PC-3 (cell line): ENCODE measurements at regions not wholly inside any gene's neighbourhood (a gene's known extent, or its start where the extent isn't known, plus 50 kb on each side); places are given as distances from the start of the nearest gene placed in this dataset.

ENCODE experiments used
- ATAC-seq: fragments of 200-7000 bp; cut with Tn5 transposase; 2 replicates; pipeline ENCODE4 v1.9.1; 2020; ENCODE audit warnings: mild to moderate bottlenecking, moderate library complexity
- BruUV-seq: library from RNA; stranded (reverse); fragments of 400-500 nt; replicated peaks from 2 replicates; lab custom pipeline; 2021; lab: Mats Ljungman, UMichigan
- CTCF ChIA-PET: fragments of 300-600 bp; sonication (Branson Sonifier 250); formaldehyde crosslinking; loops from one replicate; lab custom pipeline; 2022; ENCODE audit warnings: antibody characterized with exemption; lab: Charles Lee
- POLR2A ChIA-PET: fragments of 300-600 bp; sonication (Branson Sonifier 250); formaldehyde crosslinking; loops from one replicate; lab custom pipeline; 2022; ENCODE audit warnings: antibody characterized with exemption; ENCODE audit not compliant: unreplicated experiment; lab: Charles Lee
- DNase-seq: peaks from one replicate; pipeline ENCODE4 v3.0.0-alpha.2; 2015
- H2AFZ ChIP-seq: fragments of 300-600 bp; sonication (generic); 2 replicates; pipeline ENCODE4 v1.6.0; 2016; ENCODE audit warnings: antibody characterized with exemption, low read length
- H3F3A ChIP-seq: fragments of 300-600 bp; sonication (generic); one replicate; pipeline ENCODE4 v1.6.0; 2017; ENCODE audit warnings: antibody characterized with exemption, low read length, control low read depth, mild to moderate bottlenecking; ENCODE audit not compliant: unreplicated experiment
- H3K27ac ChIP-seq: fragments of 300-600 bp; sonication (generic); 2 replicates; pipeline ENCODE4 v1.5.1; 2016; ENCODE audit warnings: mild to moderate bottlenecking, low read length
- H3K27me3 ChIP-seq: fragments of 300-600 bp; sonication (generic); 2 replicates; pipeline ENCODE4 v1.6.1; 2016; ENCODE audit warnings: low read length, mixed read lengths
- H3K36me3 ChIP-seq: fragments of 300-600 bp; sonication (generic); 2 replicates; pipeline ENCODE4 v1.6.1; 2016; ENCODE audit warnings: low read depth, mixed run types, low read length, mixed read lengths
- H3K4me1 ChIP-seq: fragments of 300-600 bp; sonication (generic); 2 replicates; pipeline ENCODE4 v1.5.1; 2016; ENCODE audit warnings: low read length; ENCODE audit not compliant: insufficient read depth
- H3K4me2 ChIP-seq: fragments of 300-600 bp; sonication (generic); 2 replicates; pipeline ENCODE4 v1.6.0; 2016; ENCODE audit warnings: low read length
- H3K4me3 ChIP-seq: fragments of 300-600 bp; sonication (generic); 2 replicates; pipeline ENCODE4 v1.5.1; 2016; ENCODE audit warnings: mild to moderate bottlenecking, low read length, mixed read lengths
- H3K79me2 ChIP-seq: fragments of 300-600 bp; sonication (generic); 2 replicates; pipeline ENCODE4 v1.6.1; 2017; ENCODE audit warnings: low read length, mixed read lengths
- H3K9ac ChIP-seq: fragments of 300-600 bp; sonication (generic); 2 replicates; pipeline ENCODE4 v1.6.0; 2016; ENCODE audit warnings: mild to moderate bottlenecking, low read length
- H3K9me2 ChIP-seq: fragments of 300-600 bp; sonication (generic); replicated peaks from 2 replicates; pipeline ENCODE4 v1.6.1; 2016; ENCODE audit warnings: mixed run types, low read length, mixed read lengths
- H3K9me3 ChIP-seq: fragments of 300-600 bp; sonication (generic); 2 replicates; pipeline ENCODE4 v1.6.1; 2016; ENCODE audit warnings: low read length, mixed read lengths
- H4K20me1 ChIP-seq: fragments of 300-600 bp; sonication (generic); 2 replicates; pipeline ENCODE4 v1.6.1; 2016; ENCODE audit warnings: low read length, mixed read lengths
- EZH2 ChIP-seq: fragments of 300-600 bp; sonication (generic); IDR thresholded peaks from one replicate; pipeline ENCODE4 v1.6.1; 2017; ENCODE audit warnings: antibody characterized with exemption, mild to moderate bottlenecking, low read length; ENCODE audit not compliant: unreplicated experiment
- EZH2phosphoT487 ChIP-seq: fragments of 300-600 bp; sonication (generic); IDR thresholded peaks from 2 replicates; pipeline ENCODE4 v1.6.1; 2018; ENCODE audit warnings: mild to moderate bottlenecking, antibody characterized with exemption, low read length, borderline replicate concordance
- intact Hi-C: fragments of 100-400 bp; cut with micrococcal nuclease; formaldehyde crosslinking; loops from 2 replicates; pipeline ENCODE4 v1.9.0; 2023
- TF ChIP-seq, protein P1 (sequence below): fragments of 300-600 bp; sonication (generic); conservative IDR thresholded peaks from 2 replicates; pipeline ENCODE4 v1.5.1; 2017; ENCODE audit warnings: antibody characterized with exemption, low read depth, mild to moderate bottlenecking, low read length

DNA sequence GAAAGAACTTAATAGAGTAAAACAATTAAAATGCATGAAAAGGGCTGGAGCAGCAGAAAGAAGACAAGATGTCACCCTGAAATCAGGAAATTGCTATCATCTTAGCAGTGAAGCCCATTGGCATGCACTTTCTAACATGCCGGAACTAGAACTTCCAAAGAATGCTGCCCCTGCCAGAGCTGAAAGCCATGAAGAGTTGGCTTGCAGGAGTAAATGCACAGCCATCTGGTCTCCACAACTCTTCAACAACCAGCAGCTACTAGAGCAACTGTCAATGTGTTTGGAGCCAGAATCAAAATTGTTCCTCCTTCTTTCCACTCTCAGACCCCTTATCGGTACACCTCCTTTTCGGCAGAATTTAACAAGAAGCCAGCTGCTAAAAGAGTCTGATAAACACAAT is 414.1 kb downstream of the KCNH5 start:
- no peak overlapping the region for H3K4me3 ChIP-seq
- no peaks in the 10 kb centered on the region for H3K79me2 ChIP-seq
- no peaks in the 10 kb centered on the region for H3K9me2 ChIP-seq
- H3F3A ChIP-seq = no peaks in the 10 kb centered on the region
- H3K4me2 ChIP-seq = no peak overlapping the region
- intact Hi-C loops = no loop called here
- BruUV-seq = no TSS peak
- no peak overlapping the region for H3K9ac ChIP-seq
- ChIA-PET POLR2A (no interaction called here), CTCF (no interaction called here)
- no peak for DNase-seq
- ATAC-seq = no peak
- TF ChIP-seq EZH2 = no peak
- no peak for TF ChIP-seq EZH2phosphoT487
- TF ChIP-seq, protein P1, sequence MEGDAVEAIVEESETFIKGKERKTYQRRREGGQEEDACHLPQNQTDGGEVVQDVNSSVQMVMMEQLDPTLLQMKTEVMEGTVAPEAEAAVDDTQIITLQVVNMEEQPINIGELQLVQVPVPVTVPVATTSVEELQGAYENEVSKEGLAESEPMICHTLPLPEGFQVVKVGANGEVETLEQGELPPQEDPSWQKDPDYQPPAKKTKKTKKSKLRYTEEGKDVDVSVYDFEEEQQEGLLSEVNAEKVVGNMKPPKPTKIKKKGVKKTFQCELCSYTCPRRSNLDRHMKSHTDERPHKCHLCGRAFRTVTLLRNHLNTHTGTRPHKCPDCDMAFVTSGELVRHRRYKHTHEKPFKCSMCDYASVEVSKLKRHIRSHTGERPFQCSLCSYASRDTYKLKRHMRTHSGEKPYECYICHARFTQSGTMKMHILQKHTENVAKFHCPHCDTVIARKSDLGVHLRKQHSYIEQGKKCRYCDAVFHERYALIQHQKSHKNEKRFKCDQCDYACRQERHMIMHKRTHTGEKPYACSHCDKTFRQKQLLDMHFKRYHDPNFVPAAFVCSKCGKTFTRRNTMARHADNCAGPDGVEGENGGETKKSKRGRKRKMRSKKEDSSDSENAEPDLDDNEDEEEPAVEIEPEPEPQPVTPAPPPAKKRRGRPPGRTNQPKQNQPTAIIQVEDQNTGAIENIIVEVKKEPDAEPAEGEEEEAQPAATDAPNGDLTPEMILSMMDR = no peak
- H3K27ac ChIP-seq = no peak overlapping the region
- H3K4me1 ChIP-seq = no peaks in the 10 kb centered on the region
- H3K36me3 ChIP-seq = no peaks in the 10 kb centered on the region
- H3K9me3 ChIP-seq = no peaks in the 10 kb centered on the region
- no peak overlapping the region for H2AFZ ChIP-seq
- H4K20me1 ChIP-seq = no peaks in the 10 kb centered on the region
- no peaks in the 10 kb centered on the region for H3K27me3 ChIP-seq

- TF ChIP-seq EZH2 (no peak), EZH2phosphoT487 (no peak)
- TF ChIP-seq, protein P1 = no peak
- DNase-seq (no peak), ATAC-seq (no peak)
- no peaks in the 10 kb centered on the region for H3K36me3 ChIP-seq
- intact Hi-C loops = no loop called here
- no peaks in the 10 kb centered on the region for H3K9me3 ChIP-seq
- ChIA-PET POLR2A (no interaction called here), CTCF (no interaction called here)
- H3K4me3 ChIP-seq = no peak overlapping the region
- no peak overlapping the region for H3K4me2 ChIP-seq
- no peak overlapping the region for H2AFZ ChIP-seq
- no peaks in the 10 kb centered on the region for H3K9me2 ChIP-seq
- no peaks in the 10 kb centered on the region for H3K27me3 ChIP-seq
- no peaks in the 10 kb centered on the region for H3K4me1 ChIP-seq
- no peaks in the 10 kb centered on the region for H3F3A ChIP-seq
- no peaks in the 10 kb centered on the region for H3K79me2 ChIP-seq
- H4K20me1 ChIP-seq = no peaks in the 10 kb centered on the region
- BruUV-seq = no TSS peak
- no peak overlapping the region for H3K27ac ChIP-seq
- no peak overlapping the region for H3K9ac ChIP-seq
Measured at GRCh38 chr14:62632771-62633170, 412.5 kb downstream of the KCNH5 start.

DNA sequence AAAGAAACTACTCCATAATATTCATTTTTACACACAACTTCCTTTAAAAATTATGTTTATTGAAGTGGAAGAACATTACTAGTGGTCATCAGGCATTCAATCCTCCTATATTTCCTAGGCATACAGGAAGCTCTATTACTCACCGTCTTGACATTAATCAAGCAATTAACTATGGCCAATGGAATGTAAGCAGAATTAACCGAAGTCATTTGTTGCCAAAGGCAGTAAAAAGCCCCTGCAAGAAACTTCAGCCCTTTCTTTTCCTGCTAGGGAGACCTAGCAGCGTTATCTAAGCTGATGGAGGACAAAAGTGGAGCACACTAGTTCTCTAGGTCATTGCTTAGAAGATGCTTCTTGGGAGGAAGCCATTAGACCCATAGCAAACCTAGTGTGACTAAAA is 399.6 kb downstream of the KCNH5 start:
- DNase-seq = no peak
- no peaks in the 10 kb centered on the region for H3K79me2 ChIP-seq
- BruUV-seq = no TSS peak
- H3K27ac ChIP-seq = no peak overlapping the region
- no peak for TF ChIP-seq EZH2
- no peak for TF ChIP-seq EZH2phosphoT487
- TF ChIP-seq, protein P1 = no peak
- H3K27me3 ChIP-seq = peaks cover 35% of the 10 kb centered on the region
- no peak; the same call in 1 of the 2 replicates for ATAC-seq
- no peak overlapping the region for H3K4me2 ChIP-seq
- POLR2A ChIA-PET = no interaction called here
- H3K9me2 ChIP-seq = no peaks in the 10 kb centered on the region; the same call in 1 of the 2 replicates
- no peaks in the 10 kb centered on the region for H4K20me1 ChIP-seq
- no peak overlapping the region for H3K9ac ChIP-seq
- no peak overlapping the region for H2AFZ ChIP-seq
- CTCF ChIA-PET = no interaction called here
- intact Hi-C loops = no loop called here
- H3K36me3 ChIP-seq = no peaks in the 10 kb centered on the region
- H3K4me3 ChIP-seq = no peak overlapping the region
- H3K9me3 ChIP-seq = no peaks in the 10 kb centered on the region
- H3F3A ChIP-seq = no peaks in the 10 kb centered on the region
- H3K4me1 ChIP-seq = no peaks in the 10 kb centered on the region
